ENCODE measurements at regions not wholly inside any gene's neighbourhood (a gene's known extent, or its start where the extent isn't known, plus 50 kb on each side); places are given as distances from the start of the nearest gene placed in this dataset.
"Not testable (repeated sequence)": the region's sequence is repeated elsewhere in the genome, so short reads cannot be mapped to it uniquely, and the experiment has no call there.

DNA sequence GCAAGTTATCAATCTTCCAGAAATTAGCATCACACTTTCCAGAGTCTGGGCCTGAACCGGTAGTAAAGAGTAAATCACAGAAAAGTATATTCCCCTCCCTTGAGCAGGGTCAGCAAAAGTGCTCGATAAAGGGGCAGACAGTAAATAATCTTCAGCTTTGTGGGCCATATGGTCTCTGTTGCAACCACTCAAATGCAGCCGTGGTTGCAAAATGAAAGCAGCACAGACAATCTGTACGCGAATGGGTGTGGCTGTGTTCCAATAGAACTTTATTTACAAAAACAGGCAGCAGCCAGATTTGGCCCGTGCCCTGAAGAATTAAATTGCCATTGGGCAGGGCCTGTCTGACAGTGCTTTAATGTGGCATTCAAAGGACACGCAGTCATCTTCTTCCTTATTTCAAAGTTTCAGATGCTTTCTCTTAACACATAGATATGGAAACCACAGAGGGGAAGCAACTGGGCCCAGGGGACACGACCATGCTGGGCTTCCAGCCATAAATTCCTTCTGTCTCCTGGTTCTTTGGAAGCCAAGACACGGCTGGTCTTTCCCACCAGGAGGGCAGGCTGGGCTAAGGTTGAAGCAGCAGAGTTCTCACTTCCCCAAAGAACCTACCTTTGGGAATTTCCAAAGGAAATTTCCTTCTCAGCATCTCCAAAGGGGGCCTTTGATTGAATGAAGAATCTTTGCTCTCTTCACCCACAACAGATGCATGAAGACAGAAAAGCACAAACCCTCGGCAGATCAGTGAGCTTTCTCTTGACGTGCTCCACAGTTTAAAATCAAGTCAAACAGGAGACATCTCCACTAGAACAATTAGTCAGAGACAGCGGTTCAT lies 489.8 kb upstream of the PROK2 start:
- no peak for FAIRE-seq
- DNase-seq (ENCODE audit: insufficient read length, low spot score): no peak
- TF ChIP-seq SPI1 (IDR thresholded peaks at IDR 0.05; ENCODE audit: low read depth, low read length) (peak; percentile 66), POLR2A (IDR thresholded peaks at IDR 0.05; ENCODE audit: low read depth, low read length) (no peak)

DNA sequence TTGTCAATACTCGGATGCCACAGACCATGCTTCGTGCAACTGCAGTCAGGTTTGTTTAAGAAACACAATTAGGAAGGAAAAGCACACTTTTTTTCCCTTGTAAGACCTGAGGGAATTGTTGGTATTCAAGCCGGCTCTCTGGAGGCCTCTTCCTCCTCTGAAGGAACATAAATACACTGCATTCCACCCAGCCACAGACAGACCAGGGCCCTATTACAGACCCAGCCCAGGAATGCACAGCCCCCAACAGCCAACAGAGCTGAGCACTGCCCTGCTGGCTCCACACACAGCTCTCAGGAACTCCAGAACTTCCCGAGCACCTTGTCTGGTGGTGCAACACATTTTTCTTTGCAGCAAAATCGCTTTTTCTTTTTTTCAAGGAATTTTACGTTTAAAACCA lies 488.7 kb upstream of the PROK2 start:
- FAIRE-seq (no peak), DNase-seq (ENCODE audit: insufficient read length, low spot score) (no peak)
- TF ChIP-seq POU2F2 (IDR thresholded peaks at IDR 0.05; ENCODE audit: low read depth, low read length) (no peak), SPI1 (IDR thresholded peaks at IDR 0.05; ENCODE audit: low read depth, low read length) (no peak), PAX5 (IDR thresholded peaks at IDR 0.05; ENCODE audit: insufficient read depth, low read length, severe bottlenecking) (no peak), POLR2AphosphoS5 (IDR thresholded peaks at IDR 0.05; ENCODE audit: low read depth, low read length) (no peak), TAF1 (IDR thresholded peaks at IDR 0.05; ENCODE audit: low read depth, low read length) (no peak), POLR2A (IDR thresholded peaks at IDR 0.05; ENCODE audit: low read depth, low read length) (no peak)

DNA sequence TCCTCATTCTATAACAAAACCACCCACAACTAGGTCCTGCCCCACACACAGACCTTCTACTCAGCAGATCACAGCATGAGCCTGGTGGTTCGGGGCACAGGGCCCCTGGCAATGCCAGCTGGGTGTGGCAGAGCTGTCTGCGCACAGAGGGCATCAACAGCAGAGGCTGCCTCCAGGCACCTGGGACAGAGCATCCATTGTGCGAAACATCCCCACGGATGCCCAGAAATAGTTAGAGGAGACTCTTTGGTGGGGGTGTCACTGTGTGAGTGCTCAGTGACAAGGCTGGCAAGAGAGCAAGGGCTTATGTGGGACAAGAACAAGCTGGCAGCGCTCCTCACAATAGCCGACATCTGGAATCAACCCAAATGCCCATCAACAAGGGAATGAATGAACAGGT lies 487.4 kb upstream of the PROK2 start:
- DNase-seq (ENCODE audit: insufficient read length, low spot score) (no peak), FAIRE-seq (no peak)
- no peak for TF ChIP-seq TAF1 (IDR thresholded peaks at IDR 0.05; ENCODE audit: low read depth, low read length)
- TF ChIP-seq POLR2A (IDR thresholded peaks at IDR 0.05; ENCODE audit: low read depth, low read length): no peak
- TF ChIP-seq POU2F2 (IDR thresholded peaks at IDR 0.05; ENCODE audit: low read depth, low read length): no peak
- no peak for TF ChIP-seq SPI1 (IDR thresholded peaks at IDR 0.05; ENCODE audit: low read depth, low read length)
- TF ChIP-seq PAX5 (IDR thresholded peaks at IDR 0.05; ENCODE audit: insufficient read depth, low read length, severe bottlenecking): no peak
- TF ChIP-seq POLR2AphosphoS5 (IDR thresholded peaks at IDR 0.05; ENCODE audit: low read depth, low read length): no peak

DNA sequence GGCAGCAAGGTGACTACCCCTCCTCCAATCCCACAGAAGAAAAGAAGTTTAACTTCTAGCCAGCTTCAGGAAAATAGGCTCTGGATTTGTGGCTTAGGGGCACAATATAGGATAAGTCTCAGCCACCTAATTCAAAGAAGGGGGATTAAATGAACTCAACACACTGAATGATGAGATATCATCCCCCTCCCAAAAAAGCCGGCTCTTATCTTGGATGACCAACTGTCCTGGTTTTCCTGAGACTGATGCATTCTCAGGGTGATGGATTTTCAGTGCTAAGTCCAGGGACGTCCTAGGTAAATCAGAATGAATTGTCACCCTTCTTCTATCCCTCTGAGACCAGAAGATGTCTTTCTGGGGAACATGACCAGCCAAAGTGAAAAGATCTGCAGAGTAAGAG lies 487.0 kb upstream of the PROK2 start:
- FAIRE-seq: no peak
- DNase-seq (ENCODE audit: insufficient read length, low spot score): no peak
- TF ChIP-seq POU2F2 (IDR thresholded peaks at IDR 0.05; ENCODE audit: low read depth, low read length) (no peak), PAX5 (IDR thresholded peaks at IDR 0.05; ENCODE audit: insufficient read depth, low read length, severe bottlenecking) (no peak), SPI1 (IDR thresholded peaks at IDR 0.05; ENCODE audit: low read depth, low read length) (no peak), POLR2AphosphoS5 (IDR thresholded peaks at IDR 0.05; ENCODE audit: low read depth, low read length) (no peak), TAF1 (IDR thresholded peaks at IDR 0.05; ENCODE audit: low read depth, low read length) (no peak), POLR2A (IDR thresholded peaks at IDR 0.05; ENCODE audit: low read depth, low read length) (no peak)

DNA sequence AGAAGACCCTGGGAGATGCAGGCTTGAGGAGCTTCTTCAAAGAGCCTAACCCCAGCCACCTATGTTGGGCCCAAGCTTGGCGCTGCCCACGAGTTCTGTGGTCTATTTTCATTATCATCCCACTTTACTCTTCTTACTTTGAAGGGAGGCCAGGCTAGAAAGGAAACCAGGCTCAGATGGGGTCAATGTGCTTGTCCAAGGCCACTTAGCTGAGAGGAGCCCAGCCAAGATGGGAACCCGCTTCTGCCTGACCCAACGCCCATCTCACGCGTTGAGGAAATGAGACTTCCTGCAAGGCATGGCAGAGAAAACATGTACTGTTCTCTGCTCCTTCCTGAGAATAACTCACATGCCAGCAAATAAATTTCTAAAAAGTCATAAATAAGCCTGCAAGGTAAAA lies 486.3 kb upstream of the PROK2 start:
- TF ChIP-seq POLR2A (IDR thresholded peaks at IDR 0.05; ENCODE audit: low read depth, low read length): no peak
- 0 out of 2 replicates have a peak, but pooled peaks have one; percentile 11 for TF ChIP-seq SPI1 (IDR thresholded peaks at IDR 0.05; ENCODE audit: low read depth, low read length)
- TF ChIP-seq POU2F2 (IDR thresholded peaks at IDR 0.05; ENCODE audit: low read depth, low read length): no peak
- no peak for TF ChIP-seq PAX5 (IDR thresholded peaks at IDR 0.05; ENCODE audit: insufficient read depth, low read length, severe bottlenecking)
- no peak for TF ChIP-seq POLR2AphosphoS5 (IDR thresholded peaks at IDR 0.05; ENCODE audit: low read depth, low read length)
- TF ChIP-seq TAF1 (IDR thresholded peaks at IDR 0.05; ENCODE audit: low read depth, low read length): no peak
- no peak for DNase-seq (ENCODE audit: insufficient read length, low spot score)
- FAIRE-seq: no peak

DNA sequence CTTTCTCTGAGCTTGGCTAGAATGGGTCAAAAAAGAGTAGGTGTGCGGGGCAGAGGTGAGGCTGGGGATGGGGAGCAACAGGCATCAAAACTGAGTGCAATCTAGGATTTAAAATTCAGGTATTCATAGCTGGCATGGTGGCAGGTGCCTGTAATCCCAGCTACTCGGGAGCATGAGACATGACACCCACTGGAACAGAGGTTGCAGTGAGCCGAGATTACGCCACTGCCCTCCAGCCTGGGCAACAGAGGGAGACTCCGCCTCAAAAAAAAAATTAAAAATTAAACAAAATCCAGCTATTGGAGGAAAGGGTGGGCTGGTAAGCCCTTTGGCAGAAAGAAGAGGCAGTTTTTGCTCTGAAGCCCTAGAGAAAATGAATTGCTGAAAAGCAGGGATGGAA lies 485.8 kb upstream of the PROK2 start:
- TF ChIP-seq POU2F2 (IDR thresholded peaks at IDR 0.05; ENCODE audit: low read depth, low read length) (no peak), SPI1 (IDR thresholded peaks at IDR 0.05; ENCODE audit: low read depth, low read length) (no peak), POLR2AphosphoS5 (IDR thresholded peaks at IDR 0.05; ENCODE audit: low read depth, low read length) (no peak), POLR2A (IDR thresholded peaks at IDR 0.05; ENCODE audit: low read depth, low read length) (no peak), PAX5 (IDR thresholded peaks at IDR 0.05; ENCODE audit: insufficient read depth, low read length, severe bottlenecking) (no peak), TAF1 (IDR thresholded peaks at IDR 0.05; ENCODE audit: low read depth, low read length) (no peak)
- FAIRE-seq (no peak), DNase-seq (ENCODE audit: insufficient read length, low spot score) (no peak)

DNA sequence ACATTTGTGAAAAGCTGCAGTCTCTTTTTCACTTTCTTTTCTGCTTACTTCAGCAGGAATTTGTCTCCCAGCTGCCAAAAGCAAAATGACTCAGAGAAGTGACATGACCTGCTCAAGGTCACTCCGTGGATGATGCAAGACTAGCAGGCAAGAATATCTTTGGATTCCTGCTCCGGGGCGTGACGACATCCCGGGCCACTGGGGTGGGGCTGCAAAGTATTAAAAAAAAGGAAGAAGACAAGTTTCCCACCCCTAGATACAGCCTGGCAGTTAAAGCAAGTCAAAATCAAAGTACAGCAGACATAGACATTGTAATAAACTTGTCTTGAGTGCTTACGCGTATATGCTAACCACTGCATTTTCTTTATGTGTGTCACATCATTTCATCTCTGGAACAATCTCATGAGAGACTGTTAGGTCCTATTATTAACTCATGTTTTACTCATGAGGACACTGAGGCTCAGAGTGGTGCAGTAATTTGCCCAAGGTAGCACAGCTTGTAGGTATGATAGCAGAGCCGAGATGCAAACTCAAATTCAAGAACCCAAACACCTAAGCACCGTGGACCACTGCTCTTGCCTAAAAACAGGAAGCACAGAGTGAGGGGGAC lies 485.2 kb upstream of the PROK2 start:
- no peak for DNase-seq (ENCODE audit: insufficient read length, low spot score)
- FAIRE-seq: peak; percentile 31
- TF ChIP-seq POU2F2 (IDR thresholded peaks at IDR 0.05; ENCODE audit: low read depth, low read length): no peak
- TF ChIP-seq POLR2AphosphoS5 (IDR thresholded peaks at IDR 0.05; ENCODE audit: low read depth, low read length): no peak
- TF ChIP-seq TAF1 (IDR thresholded peaks at IDR 0.05; ENCODE audit: low read depth, low read length): no peak
- TF ChIP-seq POLR2A (IDR thresholded peaks at IDR 0.05; ENCODE audit: low read depth, low read length): no peak
- no peak for TF ChIP-seq PAX5 (IDR thresholded peaks at IDR 0.05; ENCODE audit: insufficient read depth, low read length, severe bottlenecking)
- TF ChIP-seq SPI1 (IDR thresholded peaks at IDR 0.05; ENCODE audit: low read depth, low read length): no peak

DNA sequence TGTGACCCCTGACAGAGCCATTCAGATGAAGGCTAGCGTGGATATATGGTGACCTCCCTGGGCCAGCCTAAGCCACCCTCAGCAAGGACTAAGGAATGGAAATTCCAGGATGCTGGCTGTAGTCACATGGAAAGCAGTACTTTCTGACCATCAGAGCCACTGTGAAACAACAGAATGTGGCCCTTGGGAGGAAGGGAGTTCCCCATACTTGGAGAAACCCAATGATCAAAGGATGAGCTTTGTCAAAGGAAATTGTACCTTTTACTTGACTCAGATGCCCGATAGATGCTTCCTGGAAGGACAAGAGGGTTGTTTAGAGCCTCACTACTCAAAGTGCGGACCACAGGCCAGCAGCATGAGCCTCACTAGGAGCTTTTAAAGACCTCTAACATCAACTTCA lies 484.5 kb upstream of the PROK2 start:
- FAIRE-seq (no peak), DNase-seq (ENCODE audit: insufficient read length, low spot score) (no peak)
- TF ChIP-seq TAF1 (IDR thresholded peaks at IDR 0.05; ENCODE audit: low read depth, low read length) (no peak), SPI1 (IDR thresholded peaks at IDR 0.05; ENCODE audit: low read depth, low read length) (no peak), POLR2AphosphoS5 (IDR thresholded peaks at IDR 0.05; ENCODE audit: low read depth, low read length) (no peak), POLR2A (IDR thresholded peaks at IDR 0.05; ENCODE audit: low read depth, low read length) (no peak), POU2F2 (IDR thresholded peaks at IDR 0.05; ENCODE audit: low read depth, low read length) (no peak), PAX5 (IDR thresholded peaks at IDR 0.05; ENCODE audit: insufficient read depth, low read length, severe bottlenecking) (no peak)

DNA sequence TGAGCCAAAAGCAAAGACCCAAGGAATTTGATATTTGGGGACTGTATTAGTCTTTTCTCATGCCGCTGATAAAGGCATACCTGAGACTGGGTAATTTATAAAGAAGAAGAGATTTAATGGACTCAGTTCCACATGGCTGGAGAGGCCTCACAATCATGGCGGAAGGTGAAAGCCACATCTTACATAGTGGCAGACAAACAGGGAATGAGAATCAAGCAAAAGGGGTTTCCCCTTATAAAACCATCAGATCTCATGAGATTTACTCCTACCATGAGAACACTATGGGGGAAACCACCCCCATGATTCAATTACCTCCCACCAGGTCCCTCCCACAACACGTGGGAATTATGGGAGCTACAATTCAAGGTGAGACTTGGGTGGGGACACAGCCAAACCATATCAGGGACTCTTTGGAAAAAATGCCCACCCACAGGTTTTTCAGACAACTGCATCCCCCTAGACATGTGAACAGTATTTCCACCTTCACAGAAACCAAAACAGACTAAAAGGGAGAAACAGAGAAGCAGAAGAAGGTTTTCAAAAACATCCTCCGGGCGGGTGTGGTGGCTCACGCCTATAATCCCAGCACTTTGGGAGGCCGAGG lies 482.1 kb upstream of the PROK2 start:
- DNase-seq (ENCODE audit: insufficient read length, low spot score); FAIRE-seq: not testable (repeated sequence)

Measured in GM12891 (cell line).